HG03565 (cell line): ENCODE measurements at regions not wholly inside any gene's neighbourhood (a gene's known extent, or its start where the extent isn't known, plus 50 kb on each side); places are given as distances from the start of the nearest gene placed in this dataset.
"Not testable (repeated sequence)": the region's sequence is repeated elsewhere in the genome, so short reads cannot be mapped to it uniquely, and the experiment has no call there.

Experiments
- ATAC-seq: cut with Tn5 transposase; IDR thresholded peaks from one replicate; pipeline ENCODE4 v1.9.1; 2021; ENCODE audit warnings: mild to moderate bottlenecking, moderate library complexity; ENCODE audit not compliant: unreplicated experiment

DNA sequence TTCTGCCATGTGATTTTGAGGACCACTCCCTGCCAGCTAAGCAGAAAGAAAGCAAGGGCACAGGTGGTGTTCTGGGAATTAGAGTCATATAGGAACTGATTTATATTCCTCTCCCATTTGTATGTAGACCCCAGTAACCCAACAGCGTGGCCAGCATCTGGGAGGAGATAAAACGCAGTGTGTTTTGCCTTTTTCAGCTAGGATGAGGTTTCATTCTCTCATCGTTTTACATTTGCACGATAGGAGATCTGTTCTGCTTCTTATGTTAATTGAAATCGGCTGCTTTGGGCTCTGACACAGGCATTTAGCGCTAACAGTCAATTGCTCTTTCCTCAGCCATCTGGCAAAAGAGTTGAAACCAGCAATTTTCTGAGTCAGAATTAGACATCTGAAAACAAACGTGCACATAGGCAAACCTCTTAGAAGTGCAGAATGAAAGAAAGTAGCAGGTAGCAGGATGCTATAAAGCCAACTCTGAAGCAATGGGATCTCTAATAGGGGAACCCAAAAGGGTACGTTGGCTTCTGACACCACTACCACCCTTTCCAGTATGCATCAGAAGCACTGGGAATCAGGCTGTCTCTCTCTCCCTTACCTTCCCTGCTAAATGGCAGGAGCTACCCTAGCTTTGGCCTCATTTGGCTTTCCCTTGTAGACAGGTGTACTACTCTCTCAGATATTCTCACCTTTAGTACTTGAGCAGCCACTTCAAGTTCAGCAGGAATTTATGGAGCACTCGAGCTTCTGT lies 219.1 kb downstream of the PHLDA1 start:
- peak; percentile 51 for ATAC-seq

DNA sequence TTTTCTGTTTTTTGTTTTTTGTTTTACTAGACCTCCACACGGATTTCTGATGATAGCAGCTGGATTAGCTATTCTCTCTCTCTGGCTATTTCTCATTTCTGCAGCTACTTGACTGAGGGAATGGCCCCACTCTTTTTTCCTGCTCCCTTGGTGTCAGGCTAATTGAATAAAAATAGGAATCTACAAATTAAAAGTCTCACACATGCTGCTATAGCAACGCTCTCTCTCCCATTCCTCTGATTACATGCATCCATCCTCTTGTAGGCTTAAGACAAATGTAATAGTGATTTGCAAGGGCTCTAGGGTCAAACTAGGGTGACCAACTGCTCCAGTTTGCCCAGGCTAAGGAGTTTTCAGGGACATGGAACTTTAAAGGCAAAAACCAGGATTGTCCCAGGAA lies 221.8 kb downstream of the PHLDA1 start:
- no peak for ATAC-seq

- ATAC-seq: no peak
Observed at GRCh38 chr12:75807494-75807893, 224.1 kb downstream of the PHLDA1 start.

DNA sequence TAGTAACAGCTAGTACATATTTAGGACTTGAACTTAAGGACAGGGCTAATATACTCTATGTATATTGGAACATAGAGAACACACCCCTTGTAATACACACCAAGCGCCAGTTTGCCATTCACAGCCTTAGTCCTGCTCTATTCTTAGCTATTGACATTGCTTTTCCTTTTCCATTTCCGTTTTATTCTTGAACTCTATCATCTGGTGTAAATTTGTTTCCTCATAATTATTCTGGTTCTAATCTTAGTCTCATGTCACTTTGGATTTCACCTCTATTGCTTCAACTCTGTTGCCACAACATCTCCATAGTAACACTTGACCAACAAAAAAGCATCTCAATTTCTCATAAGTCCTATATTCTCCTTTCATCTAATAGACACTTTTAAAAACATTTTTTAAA lies 225.7 kb downstream of the PHLDA1 start:
- no peak for ATAC-seq

DNA sequence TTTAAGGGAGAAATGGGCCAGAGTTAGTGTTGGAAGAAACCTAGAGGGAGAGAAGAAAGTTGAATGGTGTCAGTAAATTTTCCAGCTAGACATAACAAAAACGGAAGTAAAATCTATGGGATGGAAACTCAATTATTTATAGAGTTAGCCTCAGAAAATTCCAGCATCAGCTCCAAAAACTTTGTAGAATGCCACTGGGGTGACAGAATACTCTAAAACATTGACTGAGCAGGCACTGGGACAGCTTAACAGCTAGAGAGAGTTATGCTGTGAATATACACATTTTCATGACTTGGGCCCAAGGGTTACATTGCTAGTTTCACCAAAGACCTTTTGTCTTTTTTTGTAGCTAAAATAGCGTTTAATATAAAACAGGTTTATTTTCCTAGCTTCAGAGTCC lies 226.3 kb downstream of the PHLDA1 start:
- ATAC-seq: no peak

- ATAC-seq: no peak
Observed at GRCh38 chr12:75798136-75798926, 233.2 kb downstream of the PHLDA1 start.

- ATAC-seq: no peak
Observed at GRCh38 chr12:75795125-75795524, 236.5 kb downstream of the PHLDA1 start.

- ATAC-seq: no peak
Observed at GRCh38 chr12:75792687-75793086, 238.9 kb downstream of the PHLDA1 start.

DNA sequence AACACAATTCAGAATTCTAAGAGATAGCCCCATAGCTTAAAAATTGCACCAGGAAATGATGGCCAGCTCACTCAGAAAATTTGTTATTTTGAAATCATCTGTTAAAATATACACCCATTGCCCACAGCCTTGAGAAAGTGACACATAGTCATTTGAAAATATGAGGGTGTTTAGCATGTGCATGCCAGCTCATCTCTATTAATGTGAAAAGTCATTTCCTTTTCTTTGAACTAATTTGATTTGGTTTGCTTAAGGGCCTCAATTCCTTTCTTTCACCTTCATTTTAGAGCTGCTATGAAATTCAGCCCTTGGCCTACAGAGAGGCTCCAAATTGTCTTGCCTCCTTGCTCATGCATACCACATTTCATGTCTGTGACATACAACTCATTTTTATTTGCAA lies 241.4 kb downstream of the PHLDA1 start:
- no peak for ATAC-seq

DNA sequence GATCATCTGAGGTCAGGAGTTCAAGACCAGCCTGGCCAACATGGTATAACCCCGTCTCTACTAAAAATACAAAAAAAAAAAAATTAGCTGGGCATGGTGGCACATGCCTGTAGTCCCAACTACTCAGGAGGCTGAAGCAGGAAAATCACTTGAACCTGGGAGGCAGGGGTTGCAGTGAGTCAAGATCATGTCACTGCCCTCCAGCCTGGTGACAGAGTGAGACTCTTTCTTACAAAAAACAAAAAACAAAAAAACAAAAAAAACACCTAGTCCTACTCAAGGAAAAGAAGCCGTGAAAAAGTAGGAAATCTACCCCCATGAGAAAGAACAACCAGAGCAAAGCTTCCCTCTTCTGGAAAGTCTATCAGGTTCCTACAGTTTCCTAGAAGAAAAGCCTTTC lies 244.4 kb downstream of the PHLDA1 start:
- not testable (repeated sequence) for ATAC-seq

DNA sequence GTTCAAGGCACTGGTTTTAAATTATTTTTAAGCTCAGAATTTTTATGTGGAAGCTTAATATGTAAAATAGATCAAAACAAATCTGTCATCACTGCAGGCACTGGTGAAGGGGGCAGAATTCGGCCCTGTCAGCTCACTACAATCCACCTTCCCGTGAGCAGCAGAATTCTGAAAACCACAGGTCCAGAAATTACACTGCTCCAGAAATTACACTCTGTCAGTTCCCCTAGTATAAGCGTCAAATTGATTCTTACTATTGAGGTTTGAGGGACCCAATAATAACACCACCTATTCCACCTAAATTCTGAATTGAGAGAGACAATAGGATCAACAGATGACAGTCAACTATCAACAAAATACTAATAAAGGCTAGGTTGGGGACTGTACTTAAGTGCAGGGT lies 245.5 kb downstream of the PHLDA1 start:
- no peak for ATAC-seq

GRCh38 chr12:75784591-75784990 lies 247.0 kb downstream of the PHLDA1 start:
- no peak for ATAC-seq

- no peak for ATAC-seq
Observed at GRCh38 chr12:75783093-75783877, 248.3 kb downstream of the PHLDA1 start.

GRCh38 chr12:75782069-75782581 lies 249.5 kb downstream of the PHLDA1 start:
- no peak for ATAC-seq

DNA sequence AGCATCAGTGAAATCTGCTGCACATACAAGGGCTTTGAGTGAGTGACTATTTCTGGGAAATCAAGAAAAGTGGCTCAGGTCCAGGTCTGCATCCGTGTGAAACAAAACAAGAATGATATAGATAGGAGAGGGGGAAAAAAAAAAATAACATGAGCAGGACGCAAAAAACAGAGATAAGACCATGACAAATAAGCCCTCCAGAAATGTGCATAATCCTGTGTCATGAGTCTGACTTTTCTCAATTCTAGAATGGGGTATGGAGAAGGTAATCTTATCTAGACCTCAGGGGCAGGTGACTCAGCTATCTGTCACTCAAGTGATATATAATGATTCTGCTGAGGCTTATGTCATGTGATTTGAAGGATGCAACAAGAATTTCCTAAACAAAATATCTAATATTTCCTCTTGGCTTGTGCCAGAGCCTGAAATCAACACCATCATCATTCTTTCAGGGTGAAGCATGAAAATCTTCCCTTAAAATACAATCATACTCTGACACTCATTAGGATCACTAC lies 250.0 kb downstream of the PHLDA1 start:
- no peak for ATAC-seq

DNA sequence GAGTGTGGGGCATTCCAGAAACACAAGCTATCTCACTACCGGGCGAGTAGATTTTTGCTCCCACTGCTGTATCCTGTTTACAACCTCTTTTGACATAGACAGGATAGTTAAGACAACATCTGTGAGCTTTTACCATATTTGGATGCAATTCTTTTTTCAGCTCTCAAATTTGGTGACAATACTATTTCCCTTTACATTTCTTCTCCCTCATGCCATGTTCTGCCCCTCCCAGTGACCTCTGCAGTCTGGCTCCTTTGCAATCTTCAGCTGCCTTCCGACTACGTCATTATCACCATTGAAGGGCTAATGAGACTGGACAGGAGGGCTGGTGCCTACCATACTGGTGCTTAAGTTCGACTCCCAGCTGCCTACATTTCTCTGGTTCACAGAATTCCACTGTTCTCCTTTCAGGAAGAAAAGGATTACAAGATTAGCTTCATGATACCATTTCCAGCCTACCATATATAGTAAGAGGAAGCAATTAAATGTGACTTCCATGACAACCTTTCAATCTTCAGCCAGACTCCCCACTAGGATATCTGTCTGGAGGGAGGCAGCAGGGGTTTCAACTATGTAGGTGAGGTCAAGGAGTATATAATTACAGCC lies 251.6 kb downstream of the PHLDA1 start:
- no peak for ATAC-seq

GRCh38 chr12:75774261-75775052 lies 257.1 kb downstream of the PHLDA1 start:
- ATAC-seq: no peak

GRCh38 chr12:75773377-75773776 lies 258.2 kb downstream of the PHLDA1 start:
- no peak for ATAC-seq

- ATAC-seq: no peak
Observed at GRCh38 chr12:75771023-75771422, 259.6 kb upstream of the KRR1 start.

DNA sequence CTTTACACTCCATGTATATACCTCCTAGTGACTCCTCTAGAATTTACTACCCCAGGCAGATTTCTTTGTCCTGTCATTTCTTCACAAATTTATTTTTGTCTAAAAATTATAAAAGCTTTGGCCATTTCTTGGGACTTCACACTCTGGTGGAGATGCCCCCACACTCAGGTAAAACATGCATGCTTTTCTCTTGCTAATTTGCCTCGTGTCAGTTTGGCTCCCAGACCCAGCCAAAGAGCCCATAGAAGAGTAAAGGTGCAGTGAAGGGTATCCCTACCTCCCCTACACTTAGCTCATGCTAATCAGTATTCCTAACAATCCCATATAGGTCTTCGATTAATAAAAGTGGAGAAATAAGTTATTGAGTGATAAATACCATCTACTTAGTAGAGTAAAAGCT lies 256.5 kb upstream of the KRR1 start:
- no peak for ATAC-seq
